MCF 10A (cell line): ENCODE measurements at regions not wholly inside any gene's neighbourhood (a gene's known extent, or its start where the extent isn't known, plus 50 kb on each side); places are given as distances from the start of the nearest gene placed in this dataset.
"Not testable (repeated sequence)": the region's sequence is repeated elsewhere in the genome, so short reads cannot be mapped to it uniquely, and the experiment has no call there.

Experiments used
- BruUV-seq: library from RNA; stranded (reverse); fragments of 400-500 nt; replicated peaks from 2 replicates; lab custom pipeline; 2021; lab: Mats Ljungman, UMichigan
- CTCF ChIA-PET: fragments of 300-600 bp; sonication (Branson Sonifier 250); formaldehyde crosslinking; extraction: SDS; loops from one replicate; lab custom pipeline; 2021; ENCODE audit warnings: antibody characterized with exemption, inconsistent platforms; lab: Yijun Ruan, JAX
- POLR2A ChIA-PET: fragments of 300-600, 350-650 bp; sonication (Branson Sonifier 250); formaldehyde crosslinking; extraction: SDS; loops from one replicate; lab custom pipeline; 2020; ENCODE audit warnings: antibody characterized with exemption, inconsistent platforms; lab: Yijun Ruan, JAX
- DNase-seq: peaks from one replicate; pipeline ENCODE4 v3.0.0-alpha.2; 2018; ENCODE audit not compliant: unreplicated experiment
- H3K27ac Mint-ChIP-seq: one replicate; pipeline ENCODE4 v1.8.0; 2022; ENCODE audit warnings: mild to moderate bottlenecking, low read depth, mixed read lengths; ENCODE audit not compliant: unreplicated experiment
- H3K27me3 Mint-ChIP-seq: one replicate; pipeline ENCODE4 v1.8.0; 2022; ENCODE audit warnings: mixed read lengths; ENCODE audit not compliant: insufficient read depth, unreplicated experiment
- H3K36me3 Mint-ChIP-seq: one replicate; pipeline ENCODE4 v1.8.0; 2022; ENCODE audit warnings: mild to moderate bottlenecking, moderate library complexity, mixed read lengths; ENCODE audit not compliant: insufficient read depth, unreplicated experiment
- H3K4me1 Mint-ChIP-seq: one replicate; pipeline ENCODE4 v1.8.0; 2022; ENCODE audit warnings: mixed read lengths; ENCODE audit not compliant: insufficient read depth, unreplicated experiment
- H3K4me3 Mint-ChIP-seq: one replicate; pipeline ENCODE4 v1.8.0; 2022; ENCODE audit warnings: mild to moderate bottlenecking, moderate library complexity, mixed read lengths; ENCODE audit not compliant: unreplicated experiment
- H3K9me3 Mint-ChIP-seq: one replicate; pipeline ENCODE4 v1.8.0; 2022; ENCODE audit warnings: mixed read lengths; ENCODE audit not compliant: unreplicated experiment
- intact Hi-C: fragments of 100-400 bp; cut with micrococcal nuclease; formaldehyde crosslinking; loops from 2 replicates; pipeline ENCODE4 v1.14.1; 2022
- TF ChIP-seq, protein P1 (sequence below): fragments of 200-600 bp; IDR thresholded peaks from one replicate; pipeline ENCODE4 v1.8.0; 2022; ENCODE audit warnings: antibody characterized with exemption, mild to moderate bottlenecking; ENCODE audit not compliant: unreplicated experiment

GRCh38 chr6:76835293-76835692 lies 628.0 kb downstream of the HTR1B start:
- CTCF ChIA-PET, result no interaction called here
- TF ChIP-seq, protein P1, sequence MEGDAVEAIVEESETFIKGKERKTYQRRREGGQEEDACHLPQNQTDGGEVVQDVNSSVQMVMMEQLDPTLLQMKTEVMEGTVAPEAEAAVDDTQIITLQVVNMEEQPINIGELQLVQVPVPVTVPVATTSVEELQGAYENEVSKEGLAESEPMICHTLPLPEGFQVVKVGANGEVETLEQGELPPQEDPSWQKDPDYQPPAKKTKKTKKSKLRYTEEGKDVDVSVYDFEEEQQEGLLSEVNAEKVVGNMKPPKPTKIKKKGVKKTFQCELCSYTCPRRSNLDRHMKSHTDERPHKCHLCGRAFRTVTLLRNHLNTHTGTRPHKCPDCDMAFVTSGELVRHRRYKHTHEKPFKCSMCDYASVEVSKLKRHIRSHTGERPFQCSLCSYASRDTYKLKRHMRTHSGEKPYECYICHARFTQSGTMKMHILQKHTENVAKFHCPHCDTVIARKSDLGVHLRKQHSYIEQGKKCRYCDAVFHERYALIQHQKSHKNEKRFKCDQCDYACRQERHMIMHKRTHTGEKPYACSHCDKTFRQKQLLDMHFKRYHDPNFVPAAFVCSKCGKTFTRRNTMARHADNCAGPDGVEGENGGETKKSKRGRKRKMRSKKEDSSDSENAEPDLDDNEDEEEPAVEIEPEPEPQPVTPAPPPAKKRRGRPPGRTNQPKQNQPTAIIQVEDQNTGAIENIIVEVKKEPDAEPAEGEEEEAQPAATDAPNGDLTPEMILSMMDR, result no peak
- Mint-ChIP-seq H3K9me3 (no peaks in the 10 kb centered on the region), H3K27ac (no peak overlapping the region), H3K27me3 (no peaks in the 10 kb centered on the region), H3K4me1 (no peaks in the 10 kb centered on the region), H3K36me3 (no peaks in the 10 kb centered on the region), H3K4me3 (no peak overlapping the region)
- POLR2A ChIA-PET, result no interaction called here
- no TSS peak for BruUV-seq
- intact Hi-C loops, result no loop called here
- no peak for DNase-seq

- POLR2A ChIA-PET, result no interaction called here
- TF ChIP-seq, protein P1, result no peak
- Mint-ChIP-seq H3K36me3 (no peaks in the 10 kb centered on the region), H3K27ac (no peak overlapping the region), H3K4me3 (no peak overlapping the region), H3K9me3 (no peaks in the 10 kb centered on the region), H3K27me3 (no peaks in the 10 kb centered on the region), H3K4me1 (no peaks in the 10 kb centered on the region)
- intact Hi-C loops, result no loop called here
- BruUV-seq, result no TSS peak
- no peak for DNase-seq
- CTCF ChIA-PET, result no interaction called here
These were observed 628.9 kb downstream of the HTR1B start for GRCh38 chr6:76834399-76834798.

DNA sequence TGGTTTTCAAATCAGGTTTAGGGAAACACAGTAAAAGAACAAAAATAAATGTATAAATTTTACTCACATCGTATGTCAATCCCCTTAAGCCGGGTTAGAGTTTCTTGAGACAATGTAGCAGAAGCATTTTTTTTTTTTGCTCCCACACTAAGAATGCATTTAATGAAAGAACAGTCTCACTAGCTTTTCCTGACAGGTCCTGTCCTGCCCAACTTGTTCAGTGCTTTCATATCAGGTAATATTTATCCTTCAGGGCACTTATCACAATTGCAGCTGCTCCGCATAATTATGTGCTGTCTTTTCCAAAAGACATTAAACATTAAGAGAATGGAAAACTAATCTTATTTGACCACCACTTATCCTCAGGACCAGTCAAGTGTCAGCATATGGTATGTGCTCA lies 632.0 kb downstream of the HTR1B start:
- Mint-ChIP-seq H3K4me3 (no peak overlapping the region), H3K9me3 (peaks cover 9% of the 10 kb centered on the region), H3K27me3 (no peaks in the 10 kb centered on the region), H3K4me1 (no peaks in the 10 kb centered on the region), H3K36me3 (no peaks in the 10 kb centered on the region), H3K27ac (no peak overlapping the region)
- DNase-seq, result peak; percentile 5
- TF ChIP-seq, protein P1, result no peak
- intact Hi-C loops, result no loop called here
- BruUV-seq, result no TSS peak
- POLR2A ChIA-PET, result interaction anchor here (0.6 to 1.0 kb wide), 4 partner anchors 21 to 101 kb away, joined by 3 to 4 read pairs (median 3); no protein-coding TSS in a partner anchor
- CTCF ChIA-PET, result interaction anchor here (0.7 kb wide), 2 partner anchors 60 to 109 kb away, joined by 3 to 5 read pairs; no protein-coding TSS in a partner anchor

DNA sequence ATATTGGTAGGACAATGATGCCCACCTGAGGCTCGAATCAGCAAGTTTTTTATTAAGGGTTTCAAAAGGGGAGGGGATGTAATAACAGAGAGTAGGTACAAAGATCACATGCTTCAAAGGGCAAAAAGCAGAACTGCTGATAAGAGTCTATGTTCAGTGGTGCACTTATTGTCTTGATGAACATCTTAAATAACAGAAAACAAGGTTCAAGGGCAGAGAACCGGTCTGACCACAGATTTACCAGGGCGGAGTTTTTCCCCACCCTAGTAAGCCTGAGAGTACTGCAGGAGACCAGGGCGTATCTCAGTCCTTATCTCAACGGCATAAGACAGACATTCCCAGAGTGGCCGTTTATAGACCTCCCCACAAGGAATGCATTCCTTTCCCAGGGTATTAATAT lies 639.7 kb downstream of the HTR1B start:
- H3K4me1 Mint-ChIP-seq, H3K27me3 Mint-ChIP-seq, H3K4me3 Mint-ChIP-seq, CTCF ChIA-PET, BruUV-seq, DNase-seq, H3K36me3 Mint-ChIP-seq, H3K27ac Mint-ChIP-seq, POLR2A ChIA-PET, intact Hi-C loops: not testable (repeated sequence)
- H3K9me3 Mint-ChIP-seq, result peaks cover 36% of the 10 kb centered on the region

GRCh38 chr6:76818451-76818850 lies 644.8 kb downstream of the HTR1B start:
- H3K4me3 Mint-ChIP-seq, result no peak overlapping the region
- H3K27me3 Mint-ChIP-seq, result no peaks in the 10 kb centered on the region
- BruUV-seq, result no TSS peak
- no peak for DNase-seq
- intact Hi-C loops, result no loop called here
- H3K9me3 Mint-ChIP-seq, result peaks cover 22% of the 10 kb centered on the region
- no peak overlapping the region for H3K27ac Mint-ChIP-seq
- H3K36me3 Mint-ChIP-seq, result no peaks in the 10 kb centered on the region
- TF ChIP-seq, protein P1, result no peak
- H3K4me1 Mint-ChIP-seq, result no peaks in the 10 kb centered on the region
- ChIA-PET POLR2A (no interaction called here), CTCF (interaction anchor here (0.6 to 1.0 kb wide), 2 partner anchors 13 to 609 kb away, joined by 3 to 4 read pairs; no protein-coding TSS in a partner anchor)
